Stimulated activated CD4-positive, alpha-beta T cell treated with anti-CD3 and anti-CD28 coated beads, Interleukin-4, amount 100 ng/mL, for 48 hours (primary cell): ENCODE measurements at regions not wholly inside any gene's neighbourhood (a gene's known extent, or its start where the extent isn't known, plus 50 kb on each side); places are given as distances from the start of the nearest gene placed in this dataset.
"Not testable (repeated sequence)": the region's sequence is repeated elsewhere in the genome, so short reads cannot be mapped to it uniquely, and the experiment has no call there.

Source experiments
- DNase-seq, 2 donors: peaks; one replicate each; pipeline ENCODE4 v3.0.0-alpha.2; 2020; ENCODE audit warnings: low read depth in 2 of 2

- no peak for DNase-seq
These were observed 171.9 kb upstream of the ELL2 start for GRCh38 chr5:96133341-96134079.

- no peak for DNase-seq
These were observed 167.6 kb upstream of the ELL2 start for GRCh38 chr5:96129276-96129675.

- no peak for DNase-seq
These were observed 166.7 kb upstream of the ELL2 start for GRCh38 chr5:96128204-96128864.

- no peak for DNase-seq
These were observed 165.9 kb upstream of the ELL2 start for GRCh38 chr5:96127538-96127937.

GRCh38 chr5:96125231-96125891 is 163.7 kb upstream of the ELL2 start:
- no peak for DNase-seq

GRCh38 chr5:96124589-96124988 is 162.9 kb upstream of the ELL2 start:
- DNase-seq = no peak

- no peak for DNase-seq
These were observed 161.8 kb upstream of the ELL2 start for GRCh38 chr5:96123418-96123817.

GRCh38 chr5:96121364-96121763 is 159.7 kb upstream of the ELL2 start:
- DNase-seq = no peak

GRCh38 chr5:96120120-96120519 is 158.5 kb upstream of the ELL2 start:
- no peak for DNase-seq

GRCh38 chr5:96117771-96118651 is 156.4 kb upstream of the ELL2 start:
- DNase-seq = no peak

GRCh38 chr5:96115147-96115807 is 153.6 kb upstream of the ELL2 start:
- no peak for DNase-seq

GRCh38 chr5:96114736-96115135 is 153.1 kb upstream of the ELL2 start:
- peak in 1 of 2 donors; percentile 5 for DNase-seq

- no peak for DNase-seq
These were observed 151.7 kb upstream of the ELL2 start for GRCh38 chr5:96113170-96113939.

GRCh38 chr5:96112703-96113102 is 151.1 kb upstream of the ELL2 start:
- DNase-seq = no peak

- no peak for DNase-seq
These were observed 150.5 kb upstream of the ELL2 start for GRCh38 chr5:96112123-96112670.

- no peak for DNase-seq
These were observed 149.6 kb upstream of the ELL2 start for GRCh38 chr5:96111080-96111756.

- DNase-seq = no peak
These were observed 148.6 kb upstream of the ELL2 start for GRCh38 chr5:96110300-96110699.

- not testable (repeated sequence) for DNase-seq
These were observed 147.0 kb upstream of the ELL2 start for GRCh38 chr5:96108629-96109028.

- not testable (repeated sequence) for DNase-seq
These were observed 142.2 kb upstream of the ELL2 start for GRCh38 chr5:96103829-96104228.
